ENCODE measurements at regions not wholly inside any gene's neighbourhood (a gene's known extent, or its start where the extent isn't known, plus 50 kb on each side); places are given as distances from the start of the nearest gene placed in this dataset.
"Not testable (repeated sequence)": the region's sequence is repeated elsewhere in the genome, so short reads cannot be mapped to it uniquely, and the experiment has no call there.

DNA sequence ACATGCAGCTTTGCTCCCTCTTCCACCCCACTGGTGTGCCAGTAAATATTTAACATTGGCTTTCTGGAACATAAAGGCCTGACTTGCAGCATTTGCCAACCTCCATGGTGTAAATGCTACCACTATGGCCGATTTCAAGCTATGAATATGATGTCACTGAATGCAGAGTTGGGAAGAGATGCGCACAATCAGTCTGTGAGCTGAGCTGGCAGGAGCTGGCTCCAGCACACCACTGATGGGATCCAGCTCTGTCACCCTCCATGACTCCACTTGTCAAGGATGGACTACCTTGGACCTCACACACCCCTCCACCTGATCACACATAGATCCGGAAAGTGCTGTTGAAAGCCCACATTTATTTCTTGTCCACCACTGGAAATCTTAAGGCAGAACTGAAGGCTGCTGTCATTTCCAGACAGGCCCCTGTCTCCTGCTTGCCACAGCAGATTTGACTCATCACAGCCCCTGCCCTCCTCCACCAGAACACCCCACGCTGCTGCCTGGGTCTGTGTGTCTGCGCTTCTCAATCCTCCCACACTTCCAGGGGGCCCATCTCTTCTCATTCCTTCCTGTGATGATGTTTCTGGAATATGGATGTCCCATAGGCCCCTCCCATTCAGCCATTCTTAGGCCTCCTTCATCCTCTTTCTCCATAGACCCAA, 82.2 kb upstream of the BCAR3 start:
- no peak for TF ChIP-seq EZH2phosphoT487 (IDR thresholded peaks at IDR 0.05; ENCODE audit: low read depth)
- TF ChIP-seq, protein P1, sequence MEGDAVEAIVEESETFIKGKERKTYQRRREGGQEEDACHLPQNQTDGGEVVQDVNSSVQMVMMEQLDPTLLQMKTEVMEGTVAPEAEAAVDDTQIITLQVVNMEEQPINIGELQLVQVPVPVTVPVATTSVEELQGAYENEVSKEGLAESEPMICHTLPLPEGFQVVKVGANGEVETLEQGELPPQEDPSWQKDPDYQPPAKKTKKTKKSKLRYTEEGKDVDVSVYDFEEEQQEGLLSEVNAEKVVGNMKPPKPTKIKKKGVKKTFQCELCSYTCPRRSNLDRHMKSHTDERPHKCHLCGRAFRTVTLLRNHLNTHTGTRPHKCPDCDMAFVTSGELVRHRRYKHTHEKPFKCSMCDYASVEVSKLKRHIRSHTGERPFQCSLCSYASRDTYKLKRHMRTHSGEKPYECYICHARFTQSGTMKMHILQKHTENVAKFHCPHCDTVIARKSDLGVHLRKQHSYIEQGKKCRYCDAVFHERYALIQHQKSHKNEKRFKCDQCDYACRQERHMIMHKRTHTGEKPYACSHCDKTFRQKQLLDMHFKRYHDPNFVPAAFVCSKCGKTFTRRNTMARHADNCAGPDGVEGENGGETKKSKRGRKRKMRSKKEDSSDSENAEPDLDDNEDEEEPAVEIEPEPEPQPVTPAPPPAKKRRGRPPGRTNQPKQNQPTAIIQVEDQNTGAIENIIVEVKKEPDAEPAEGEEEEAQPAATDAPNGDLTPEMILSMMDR (IDR thresholded peaks at IDR 0.05; ENCODE audit: low read depth, low read length): no peak
- no peaks in the 10 kb centered on the region for H4K20me1 ChIP-seq (ENCODE audit: insufficient read depth, low read length)
- no peak overlapping the region for H3K4me2 ChIP-seq (ENCODE audit: low read length)
- H2AFZ ChIP-seq (ENCODE audit: low read depth, low read length): no peak overlapping the region
- H3K27ac ChIP-seq (ENCODE audit: low read length): no peak overlapping the region
- no peak overlapping the region for H3K4me3 ChIP-seq (ENCODE audit: low read length)
- no peak overlapping the region for H3K9ac ChIP-seq (ENCODE audit: low read length)
- no peaks in the 10 kb centered on the region for H3K36me3 ChIP-seq (replicated peaks; ENCODE audit: low read depth, low read length)
- H3K9me3 ChIP-seq (ENCODE audit: insufficient read depth, low read length): no peaks in the 10 kb centered on the region
- H3K4me1 ChIP-seq (ENCODE audit: low read length): no peaks in the 10 kb centered on the region
- H3K79me2 ChIP-seq (ENCODE audit: low read length): no peaks in the 10 kb centered on the region
- H3K27me3 ChIP-seq (ENCODE audit: low read depth, low read length): no peaks in the 10 kb centered on the region

- H3K4me3 ChIP-seq (ENCODE audit: low read length): no peak overlapping the region
- no peaks in the 10 kb centered on the region for H3K9me3 ChIP-seq (ENCODE audit: insufficient read depth, low read length)
- no peak for TF ChIP-seq EZH2phosphoT487 (IDR thresholded peaks at IDR 0.05; ENCODE audit: low read depth)
- TF ChIP-seq, protein P1 (IDR thresholded peaks at IDR 0.05; ENCODE audit: low read depth, low read length): no peak
- no peaks in the 10 kb centered on the region for H3K4me1 ChIP-seq (ENCODE audit: low read length)
- no peak overlapping the region for H3K4me2 ChIP-seq (ENCODE audit: low read length)
- H3K79me2 ChIP-seq (ENCODE audit: low read length): no peaks in the 10 kb centered on the region
- no peak overlapping the region for H3K27ac ChIP-seq (ENCODE audit: low read length)
- no peaks in the 10 kb centered on the region for H3K27me3 ChIP-seq (ENCODE audit: low read depth, low read length)
- no peak overlapping the region for H2AFZ ChIP-seq (ENCODE audit: low read depth, low read length)
- no peaks in the 10 kb centered on the region for H4K20me1 ChIP-seq (ENCODE audit: insufficient read depth, low read length)
- no peaks in the 10 kb centered on the region for H3K36me3 ChIP-seq (replicated peaks; ENCODE audit: low read depth, low read length)
- H3K9ac ChIP-seq (ENCODE audit: low read length): no peak overlapping the region
These were observed 77.3 kb upstream of the BCAR3 start for GRCh38 chr1:93758842-93759515.

DNA sequence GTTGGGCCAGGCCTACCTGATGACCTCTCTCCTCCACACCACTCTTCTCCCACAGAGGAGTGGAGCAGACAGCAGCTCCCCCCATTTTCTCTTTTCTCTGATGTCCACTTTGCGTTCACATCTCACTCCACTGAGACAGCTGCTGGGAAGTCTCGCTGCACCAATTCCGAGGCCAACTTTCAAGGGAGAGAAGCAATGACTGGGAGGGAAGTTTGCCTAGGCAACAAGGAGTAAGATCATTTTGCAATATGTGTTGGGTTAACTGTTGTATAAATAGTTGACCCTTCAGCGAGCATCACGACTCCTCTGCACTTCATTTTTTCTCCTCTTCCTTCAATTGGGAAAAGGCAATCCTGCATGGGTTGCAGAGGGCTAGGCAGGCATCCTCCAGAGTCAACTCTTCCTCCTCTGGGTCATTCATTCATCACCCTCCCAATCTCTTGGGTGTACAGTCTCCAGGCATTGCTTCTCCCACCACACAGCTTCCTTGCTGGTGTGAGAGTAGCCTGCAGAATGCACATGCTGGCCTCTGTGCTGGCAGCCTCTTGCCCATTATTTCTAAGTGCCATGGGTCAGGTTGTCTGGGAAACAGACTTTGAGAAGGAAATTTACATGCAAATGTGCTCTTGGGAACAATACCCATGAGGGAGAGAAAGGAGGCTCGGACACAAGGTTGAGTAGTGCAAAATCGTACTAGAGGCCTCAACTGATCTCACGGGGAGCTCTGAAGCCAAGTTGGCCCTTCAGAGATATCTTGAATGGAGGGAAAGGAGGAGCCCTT, 75.8 kb upstream of the BCAR3 start:
- no peak overlapping the region for H2AFZ ChIP-seq (ENCODE audit: low read depth, low read length)
- no peak overlapping the region for H3K27ac ChIP-seq (ENCODE audit: low read length)
- no peaks in the 10 kb centered on the region; the same call in 1 of the 2 replicates for H3K4me1 ChIP-seq (ENCODE audit: low read length)
- no peaks in the 10 kb centered on the region for H3K9me3 ChIP-seq (ENCODE audit: insufficient read depth, low read length)
- H3K36me3 ChIP-seq (replicated peaks; ENCODE audit: low read depth, low read length): no peaks in the 10 kb centered on the region
- H3K9ac ChIP-seq (ENCODE audit: low read length): no peak overlapping the region
- TF ChIP-seq, protein P1 (IDR thresholded peaks at IDR 0.05; ENCODE audit: low read depth, low read length): no peak
- no peak for TF ChIP-seq EZH2phosphoT487 (IDR thresholded peaks at IDR 0.05; ENCODE audit: low read depth)
- no peaks in the 10 kb centered on the region for H3K79me2 ChIP-seq (ENCODE audit: low read length)
- no peaks in the 10 kb centered on the region for H4K20me1 ChIP-seq (ENCODE audit: insufficient read depth, low read length)
- H3K4me2 ChIP-seq (ENCODE audit: low read length): no peak overlapping the region
- no peaks in the 10 kb centered on the region for H3K27me3 ChIP-seq (ENCODE audit: low read depth, low read length)
- no peak overlapping the region for H3K4me3 ChIP-seq (ENCODE audit: low read length)

GRCh38 chr1:93756657-93757056, 75.0 kb upstream of the BCAR3 start:
- Histone ChIP-seq H3K79me2 (ENCODE audit: low read length) (no peaks in the 10 kb centered on the region), H3K27ac (ENCODE audit: low read length) (no peak overlapping the region), H3K4me1 (ENCODE audit: low read length) (peaks cover 7% of the 10 kb centered on the region), H2AFZ (ENCODE audit: low read depth, low read length) (no peak overlapping the region), H4K20me1 (ENCODE audit: insufficient read depth, low read length) (no peaks in the 10 kb centered on the region), H3K4me2 (ENCODE audit: low read length) (no peak overlapping the region), H3K9ac (ENCODE audit: low read length) (no peak overlapping the region), H3K36me3 (replicated peaks; ENCODE audit: low read depth, low read length) (no peaks in the 10 kb centered on the region), H3K4me3 (ENCODE audit: low read length) (no peak overlapping the region), H3K27me3 (ENCODE audit: low read depth, low read length) (no peaks in the 10 kb centered on the region), H3K9me3 (ENCODE audit: insufficient read depth, low read length) (no peaks in the 10 kb centered on the region)
- TF ChIP-seq EZH2phosphoT487 (IDR thresholded peaks at IDR 0.05; ENCODE audit: low read depth): no peak
- TF ChIP-seq, protein P1 (IDR thresholded peaks at IDR 0.05; ENCODE audit: low read depth, low read length): no peak

GRCh38 chr1:93755251-93755715, 73.6 kb upstream of the BCAR3 start:
- not testable (repeated sequence) for H3K9ac ChIP-seq (ENCODE audit: low read length); H3K4me2 ChIP-seq (ENCODE audit: low read length); H4K20me1 ChIP-seq (ENCODE audit: insufficient read depth, low read length); H2AFZ ChIP-seq (ENCODE audit: low read depth, low read length); H3K27ac ChIP-seq (ENCODE audit: low read length); H3K9me3 ChIP-seq (ENCODE audit: insufficient read depth, low read length); H3K4me3 ChIP-seq (ENCODE audit: low read length); H3K79me2 ChIP-seq (ENCODE audit: low read length); H3K27me3 ChIP-seq (ENCODE audit: low read depth, low read length); H3K36me3 ChIP-seq (replicated peaks; ENCODE audit: low read depth, low read length)
- H3K4me1 ChIP-seq (ENCODE audit: low read length): peaks cover 21% of the 10 kb centered on the region
